ENCODE measurements at regions not wholly inside any gene's neighbourhood (a gene's known extent, or its start where the extent isn't known, plus 50 kb on each side); places are given as distances from the start of the nearest gene placed in this dataset.

DNA sequence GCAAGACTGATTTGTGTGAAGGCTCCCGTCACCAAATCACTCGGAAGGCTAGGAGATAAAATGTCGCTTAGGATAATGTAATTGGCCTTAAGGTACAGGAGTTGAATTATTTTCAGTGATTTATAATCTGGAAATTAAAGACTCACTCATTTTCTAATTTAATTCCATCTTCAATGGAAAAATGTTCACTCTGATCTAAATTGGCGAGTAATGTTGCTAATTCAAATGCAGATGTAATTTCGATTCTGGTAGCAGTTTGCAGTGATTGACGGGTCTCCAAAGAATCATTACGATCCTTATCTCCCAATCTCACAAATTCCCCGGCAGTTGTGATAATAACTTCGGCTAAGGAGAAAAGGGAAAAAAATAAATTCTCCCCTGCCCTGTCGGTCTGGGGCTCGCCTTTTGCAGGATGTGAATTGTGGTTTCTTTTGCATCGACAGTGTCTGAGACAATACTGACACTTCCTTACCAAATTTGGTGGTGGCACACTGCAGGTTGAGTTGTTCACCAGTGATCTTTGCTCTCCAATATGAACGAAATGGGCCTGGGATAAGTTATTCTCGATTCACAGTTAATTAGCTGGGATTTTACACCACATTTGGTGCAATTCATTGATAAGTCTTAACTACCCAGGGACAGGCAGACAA is 215.1 kb upstream of the GPR26 start:
- Histone ChIP-seq H3K27me3 (ENCODE audit: control insufficient read depth in 2 of 2, insufficient read depth in 2 of 2, low read length in 2 of 2) (no peaks in the 10 kb centered on the region; a peak in 1 of 5 replicates), H3K27ac (ENCODE audit: extremely low read depth, low read depth, low read length) (no peak overlapping the region), H3K79me2 (ENCODE audit: control insufficient read depth, insufficient read depth, low read length) (no peaks in the 10 kb centered on the region), H3K9ac (ENCODE audit: insufficient read depth in 1 of 2, low read depth in 2 of 2, low read length in 2 of 2) (no peak overlapping the region), H4K20me1 (replicated peaks; ENCODE audit: control insufficient read depth, insufficient read depth, low read length) (no peaks in the 10 kb centered on the region), H3K9me1 (ENCODE audit: control insufficient read depth, insufficient read depth, low read length) (no peaks in the 10 kb centered on the region), H3K4me1 (replicated peaks in 1 of 2; ENCODE audit: control insufficient read depth in 2 of 2, insufficient read depth in 2 of 2, low read length in 2 of 2) (no peaks in the 10 kb centered on the region), H3K4me2 (ENCODE audit: insufficient read depth, low read length) (no peak overlapping the region), H3K4me3 (no peak overlapping the region), H2AFZ (ENCODE audit: low read depth, low read length) (no peak overlapping the region), H3K36me3 (ENCODE audit: control insufficient read depth, insufficient read depth, low read length) (no peaks in the 10 kb centered on the region), H3K9me3 (replicated peaks; ENCODE audit: control insufficient read depth, insufficient read depth, low read depth, low read length) (no peaks in the 10 kb centered on the region)
- DNase-seq (ENCODE audit: extremely low read depth in 1 of 4, low spot score in 3 of 4) = no peak
- ChIA-PET CTCF (ENCODE audit: low intra/inter-chr PET ratio) (no interaction called here), POLR2A (no interaction called here)
- no peak for ATAC-seq
- BruUV-seq (replicated peaks) = no TSS peak
- intact Hi-C loops (cut with micrococcal nuclease) (loop anchor here (10.0 kb wide), 1 partner anchor 64 kb away; no protein-coding TSS in a partner anchor), in situ Hi-C loops (cut with MboI) (no loop called here)
- WGBS (ENCODE audit: insufficient coverage, low coverage, missing lambda C conversion rate) = 0% methylated on average over 14 of the region's 14 CpGs
- FAIRE-seq = no peak
- TF ChIP-seq ZNF175 (CRISPR knock-in tag; IDR thresholded peaks at IDR 0.05; ENCODE audit: low read depth) = no peak
- no peak for TF ChIP-seq HNRNPK (IDR thresholded peaks at IDR 0.05; ENCODE audit: low read depth, low read length, poor library complexity, severe bottlenecking)
- TF ChIP-seq CREBBP (IDR thresholded peaks at IDR 0.05; ENCODE audit: low read depth, low read length) = no peak
- TF ChIP-seq BRCA1 (IDR thresholded peaks at IDR 0.05) = no peak
- no peak for TF ChIP-seq BRCA1 (CRISPR knock-in tag; IDR thresholded peaks at IDR 0.05)
- TF ChIP-seq JUND (IDR thresholded peaks at IDR 0.05; ENCODE audit: borderline replicate concordance, low read depth, low read length) = no peak
- TF ChIP-seq JUND (tag; IDR thresholded peaks at IDR 0.05; ENCODE audit: borderline replicate concordance, low read depth, low read length) = no peak
- TF ChIP-seq, protein P1, sequence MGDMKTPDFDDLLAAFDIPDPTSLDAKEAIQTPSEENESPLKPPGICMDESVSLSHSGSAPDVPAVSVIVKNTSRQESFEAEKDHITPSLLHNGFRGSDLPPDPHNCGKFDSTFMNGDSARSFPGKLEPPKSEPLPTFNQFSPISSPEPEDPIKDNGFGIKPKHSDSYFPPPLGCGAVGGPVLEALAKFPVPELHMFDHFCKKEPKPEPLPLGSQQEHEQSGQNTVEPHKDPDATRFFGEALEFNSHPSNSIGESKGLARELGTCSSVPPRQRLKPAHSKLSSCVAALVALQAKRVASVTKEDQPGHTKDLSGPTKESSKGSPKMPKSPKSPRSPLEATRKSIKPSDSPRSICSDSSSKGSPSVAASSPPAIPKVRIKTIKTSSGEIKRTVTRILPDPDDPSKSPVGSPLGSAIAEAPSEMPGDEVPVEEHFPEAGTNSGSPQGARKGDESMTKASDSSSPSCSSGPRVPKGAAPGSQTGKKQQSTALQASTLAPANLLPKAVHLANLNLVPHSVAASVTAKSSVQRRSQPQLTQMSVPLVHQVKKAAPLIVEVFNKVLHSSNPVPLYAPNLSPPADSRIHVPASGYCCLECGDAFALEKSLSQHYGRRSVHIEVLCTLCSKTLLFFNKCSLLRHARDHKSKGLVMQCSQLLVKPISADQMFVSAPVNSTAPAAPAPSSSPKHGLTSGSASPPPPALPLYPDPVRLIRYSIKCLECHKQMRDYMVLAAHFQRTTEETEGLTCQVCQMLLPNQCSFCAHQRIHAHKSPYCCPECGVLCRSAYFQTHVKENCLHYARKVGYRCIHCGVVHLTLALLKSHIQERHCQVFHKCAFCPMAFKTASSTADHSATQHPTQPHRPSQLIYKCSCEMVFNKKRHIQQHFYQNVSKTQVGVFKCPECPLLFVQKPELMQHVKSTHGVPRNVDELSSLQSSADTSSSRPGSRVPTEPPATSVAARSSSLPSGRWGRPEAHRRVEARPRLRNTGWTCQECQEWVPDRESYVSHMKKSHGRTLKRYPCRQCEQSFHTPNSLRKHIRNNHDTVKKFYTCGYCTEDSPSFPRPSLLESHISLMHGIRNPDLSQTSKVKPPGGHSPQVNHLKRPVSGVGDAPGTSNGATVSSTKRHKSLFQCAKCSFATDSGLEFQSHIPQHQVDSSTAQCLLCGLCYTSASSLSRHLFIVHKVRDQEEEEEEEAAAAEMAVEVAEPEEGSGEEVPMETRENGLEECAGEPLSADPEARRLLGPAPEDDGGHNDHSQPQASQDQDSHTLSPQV (IDR thresholded peaks at IDR 0.05) = no peak
- no peak for TF ChIP-seq LARP7 (IDR thresholded peaks at IDR 0.05)
- TF ChIP-seq ZBED1 (IDR thresholded peaks at IDR 0.05) = no peak
- no peak for TF ChIP-seq FOXA1 (IDR thresholded peaks at IDR 0.05; ENCODE audit: borderline replicate concordance)
- TF ChIP-seq ZNF143 (CRISPR knock-in tag; IDR thresholded peaks at IDR 0.05) = no peak
- TF ChIP-seq, protein P2, sequence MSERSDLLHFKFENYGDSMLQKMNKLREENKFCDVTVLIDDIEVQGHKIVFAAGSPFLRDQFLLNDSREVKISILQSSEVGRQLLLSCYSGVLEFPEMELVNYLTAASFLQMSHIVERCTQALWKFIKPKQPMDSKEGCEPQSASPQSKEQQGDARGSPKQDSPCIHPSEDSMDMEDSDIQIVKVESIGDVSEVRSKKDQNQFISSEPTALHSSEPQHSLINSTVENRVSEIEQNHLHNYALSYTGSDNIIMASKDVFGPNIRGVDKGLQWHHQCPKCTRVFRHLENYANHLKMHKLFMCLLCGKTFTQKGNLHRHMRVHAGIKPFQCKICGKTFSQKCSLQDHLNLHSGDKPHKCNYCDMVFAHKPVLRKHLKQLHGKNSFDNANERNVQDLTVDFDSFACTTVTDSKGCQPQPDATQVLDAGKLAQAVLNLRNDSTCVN (CRISPR knock-in tag; IDR thresholded peaks at IDR 0.05) = no peak
- TF ChIP-seq TEAD2 (tag; IDR thresholded peaks at IDR 0.05) = no peak
- TF ChIP-seq ASH1L (IDR thresholded peaks at IDR 0.05; ENCODE audit: borderline replicate concordance, low read depth, partially characterized antibody) = no peak
- TF ChIP-seq TCF7L2 (IDR thresholded peaks at IDR 0.05; ENCODE audit: low read depth, low read length) = no peak
- TF ChIP-seq, protein P3, sequence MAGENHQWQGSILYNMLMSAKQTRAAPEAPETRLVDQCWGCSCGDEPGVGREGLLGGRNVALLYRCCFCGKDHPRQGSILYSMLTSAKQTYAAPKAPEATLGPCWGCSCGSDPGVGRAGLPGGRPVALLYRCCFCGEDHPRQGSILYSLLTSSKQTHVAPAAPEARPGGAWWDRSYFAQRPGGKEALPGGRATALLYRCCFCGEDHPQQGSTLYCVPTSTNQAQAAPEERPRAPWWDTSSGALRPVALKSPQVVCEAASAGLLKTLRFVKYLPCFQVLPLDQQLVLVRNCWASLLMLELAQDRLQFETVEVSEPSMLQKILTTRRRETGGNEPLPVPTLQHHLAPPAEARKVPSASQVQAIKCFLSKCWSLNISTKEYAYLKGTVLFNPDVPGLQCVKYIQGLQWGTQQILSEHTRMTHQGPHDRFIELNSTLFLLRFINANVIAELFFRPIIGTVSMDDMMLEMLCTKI (IDR thresholded peaks at IDR 0.05; ENCODE audit: partially characterized antibody) = no peak
